ENCODE measurements at regions not wholly inside any gene's neighbourhood (a gene's known extent, or its start where the extent isn't known, plus 50 kb on each side); places are given as distances from the start of the nearest gene placed in this dataset.

GRCh38 chr18:78445880-78446279 is 533.7 kb upstream of the SALL3 start:
- Histone ChIP-seq H3K27me3 (replicated peaks; ENCODE audit: insufficient read depth, low read depth, low read length, poor library complexity) (no peaks in the 10 kb centered on the region), H3K27ac (ENCODE audit: low read depth, low read length, poor library complexity, severe bottlenecking) (no peak overlapping the region), H3K4me1 (ENCODE audit: insufficient read depth, low read length, poor library complexity, severe bottlenecking) (no peaks in the 10 kb centered on the region), H3K4me3 (ENCODE audit: low read depth, low read length, poor library complexity, severe bottlenecking) (no peak overlapping the region), H3K36me3 (ENCODE audit: insufficient read depth, low read length, poor library complexity, severe bottlenecking) (no peaks in the 10 kb centered on the region), H3K9me3 (ENCODE audit: low read depth, low read length, poor library complexity, severe bottlenecking) (peaks cover 29% of the 10 kb centered on the region)
- TF ChIP-seq CTCF (conservative IDR thresholded peaks at IDR 0.05; ENCODE audit: low read depth, low read length), result no peak
- no peak for TF ChIP-seq EZH2 (IDR thresholded peaks at IDR 0.05; ENCODE audit: borderline replicate concordance, low read depth, low read length, poor library complexity, severe bottlenecking)
- BruUV-seq (replicated peaks), result no TSS peak
- POLR2A ChIA-PET (ENCODE audit: low non-redundant PET), result no interaction called here
- DNase-seq (ENCODE audit: low spot score), result no peak
- intact Hi-C loops (cut with micrococcal nuclease; ENCODE audit: unreplicated experiment), result no loop called here
- CTCF ChIA-PET, result no interaction called here

GRCh38 chr18:78447211-78447610 is 532.4 kb upstream of the SALL3 start:
- no peak for TF ChIP-seq CTCF (conservative IDR thresholded peaks at IDR 0.05; ENCODE audit: low read depth, low read length)
- TF ChIP-seq EZH2 (IDR thresholded peaks at IDR 0.05; ENCODE audit: borderline replicate concordance, low read depth, low read length, poor library complexity, severe bottlenecking), result no peak
- Histone ChIP-seq H3K9me3 (ENCODE audit: low read depth, low read length, poor library complexity, severe bottlenecking) (peaks cover 29% of the 10 kb centered on the region), H3K27ac (ENCODE audit: low read depth, low read length, poor library complexity, severe bottlenecking) (no peak overlapping the region), H3K4me1 (ENCODE audit: insufficient read depth, low read length, poor library complexity, severe bottlenecking) (no peaks in the 10 kb centered on the region), H3K27me3 (replicated peaks; ENCODE audit: insufficient read depth, low read depth, low read length, poor library complexity) (no peaks in the 10 kb centered on the region), H3K4me3 (ENCODE audit: low read depth, low read length, poor library complexity, severe bottlenecking) (no peak overlapping the region), H3K36me3 (ENCODE audit: insufficient read depth, low read length, poor library complexity, severe bottlenecking) (no peaks in the 10 kb centered on the region)
- DNase-seq (ENCODE audit: low spot score), result no peak
- intact Hi-C loops (cut with micrococcal nuclease; ENCODE audit: unreplicated experiment), result no loop called here
- ChIA-PET POLR2A (ENCODE audit: low non-redundant PET) (no interaction called here), CTCF (no interaction called here)
- no TSS peak for BruUV-seq (replicated peaks)

- intact Hi-C loops (cut with micrococcal nuclease; ENCODE audit: unreplicated experiment), result no loop called here
- ChIA-PET POLR2A (ENCODE audit: low non-redundant PET) (no interaction called here), CTCF (no interaction called here)
- DNase-seq (ENCODE audit: low spot score), result no peak
- no peaks in the 10 kb centered on the region for H3K36me3 ChIP-seq (ENCODE audit: insufficient read depth, low read length, poor library complexity, severe bottlenecking)
- no peaks in the 10 kb centered on the region for H3K27me3 ChIP-seq (replicated peaks; ENCODE audit: insufficient read depth, low read depth, low read length, poor library complexity)
- BruUV-seq (replicated peaks), result no TSS peak
- no peak overlapping the region for H3K4me3 ChIP-seq (ENCODE audit: low read depth, low read length, poor library complexity, severe bottlenecking)
- TF ChIP-seq CTCF (conservative IDR thresholded peaks at IDR 0.05; ENCODE audit: low read depth, low read length), result no peak
- TF ChIP-seq EZH2 (IDR thresholded peaks at IDR 0.05; ENCODE audit: borderline replicate concordance, low read depth, low read length, poor library complexity, severe bottlenecking), result no peak
- H3K27ac ChIP-seq (ENCODE audit: low read depth, low read length, poor library complexity, severe bottlenecking), result no peak overlapping the region
- no peaks in the 10 kb centered on the region for H3K4me1 ChIP-seq (ENCODE audit: insufficient read depth, low read length, poor library complexity, severe bottlenecking)
- peaks cover 29% of the 10 kb centered on the region for H3K9me3 ChIP-seq (ENCODE audit: low read depth, low read length, poor library complexity, severe bottlenecking)
Measured at GRCh38 chr18:78448106-78448505, 531.5 kb upstream of the SALL3 start.
